H1 (cell line): ENCODE measurements at regions not wholly inside any gene's neighbourhood (a gene's known extent, or its start where the extent isn't known, plus 50 kb on each side); places are given as distances from the start of the nearest gene placed in this dataset.

Source experiments
- EZH2 ChIP-seq: fragments of 200-600 bp; sonication (generic); IDR thresholded peaks from 2 replicates; pipeline ENCODE4 v1.7.1; 2012; ENCODE audit warnings: low read depth, mild to moderate bottlenecking, moderate library complexity, low read length, inconsistent platforms; ENCODE audit not compliant: severe bottlenecking
- RAD21 ChIP-seq, 2 experiments: IDR thresholded peaks in 1 of 2; conservative IDR thresholded peaks in 1 of 2; 2 replicates each; pipeline ENCODE4 v1.6.1; 2011; ENCODE audit warnings: low read depth in 2 of 2, low read length in 2 of 2, improper control_type of control experiment in 1 of 2, inconsistent platforms in 1 of 2, mild to moderate bottlenecking in 1 of 2, moderate library complexity in 1 of 2
- RXRA ChIP-seq: IDR thresholded peaks from 2 replicates; pipeline ENCODE4 v1.6.1; 2011; ENCODE audit warnings: low read depth, mild to moderate bottlenecking, low read length, moderate library complexity; ENCODE audit not compliant: insufficient read depth
- SIRT6 ChIP-seq: IDR thresholded peaks from one replicate; pipeline ENCODE4 v1.7.1; 2012; ENCODE audit warnings: low read length, inconsistent platforms
- SRF ChIP-seq: IDR thresholded peaks from 2 replicates; pipeline ENCODE4 v1.6.1; 2011; ENCODE audit warnings: mild to moderate bottlenecking, low read depth, low read length, moderate library complexity

- TF ChIP-seq RAD21 (IDR thresholded peaks at IDR 0.05 in 1 of 2, conservative IDR thresholded peaks at IDR 0.05 in 1 of 2; ENCODE audit: low read depth in 2 of 2, low read length in 2 of 2) (no peak), RXRA (no peak), SRF (no peak), EZH2 (no peak), SIRT6 (no peak)
Observed at GRCh38 chr7:84912537-84912936, 274.3 kb downstream of the SEMA3D start (continued).
